Astrocyte (in vitro differentiated cells and primary cell): ENCODE measurements at regions not wholly inside any gene's neighbourhood (a gene's known extent, or its start where the extent isn't known, plus 50 kb on each side); places are given as distances from the start of the nearest gene placed in this dataset.
"Not testable (repeated sequence)": the region's sequence is repeated elsewhere in the genome, so short reads cannot be mapped to it uniquely, and the experiment has no call there.

Experiments
- DNase-seq: peaks from one replicate; pipeline ENCODE4 v3.0.0-alpha.2; 2010; ENCODE audit warnings: low read depth
- FAIRE-seq: peaks from 2 replicates; lab custom pipeline; 2011; peaks lifted over from hg19 to GRCh38; lab: Jason Lieb, UNC
- H2AFZ ChIP-seq: 2 replicates; pipeline ENCODE4 v1.6.0; 2012; ENCODE audit warnings: low read depth, low read length, inconsistent platforms
- H3K27ac ChIP-seq: 2 replicates; pipeline ENCODE4 v1.5.1; 2011; ENCODE audit warnings: low read depth, low read length, inconsistent platforms
- H3K27me3 ChIP-seq: 2 replicates; pipeline ENCODE4 v1.6.0; 2011; ENCODE audit warnings: low read length, inconsistent platforms; ENCODE audit not compliant: insufficient read depth
- H3K36me3 ChIP-seq: 2 replicates; pipeline ENCODE4 v1.5.1; 2011; ENCODE audit warnings: low read length, inconsistent platforms; ENCODE audit not compliant: insufficient read depth
- H3K4me1 ChIP-seq: 2 replicates; pipeline ENCODE4 v1.5.1; 2011; ENCODE audit warnings: low read length, inconsistent platforms; ENCODE audit not compliant: insufficient read depth
- H3K4me2 ChIP-seq: 2 replicates; pipeline ENCODE4 v1.6.0; 2012; ENCODE audit warnings: low read length, inconsistent platforms
- H3K4me3 ChIP-seq: 2 replicates; pipeline ENCODE4 v1.5.1; 2011; ENCODE audit warnings: low read depth, mild to moderate bottlenecking, low read length, inconsistent platforms; ENCODE audit not compliant: insufficient read depth
- H3K79me2 ChIP-seq: 2 replicates; pipeline ENCODE4 v1.6.0; 2012; ENCODE audit warnings: mild to moderate bottlenecking, low read length, inconsistent platforms; ENCODE audit not compliant: insufficient read depth
- H3K9ac ChIP-seq: 2 replicates; pipeline ENCODE4 v1.6.0; 2012; ENCODE audit warnings: mild to moderate bottlenecking, low read length, inconsistent platforms
- H3K9me3 ChIP-seq: 2 replicates; pipeline ENCODE4 v1.5.1; 2012; ENCODE audit warnings: low read depth, mild to moderate bottlenecking, low read length, inconsistent platforms; ENCODE audit not compliant: insufficient read depth
- H4K20me1 ChIP-seq: 2 replicates; pipeline ENCODE4 v1.6.0; 2012; ENCODE audit warnings: low read length, inconsistent platforms; ENCODE audit not compliant: insufficient read depth
- H3K27ac Mint-ChIP-seq: one replicate; pipeline ENCODE4 v1.8.0; 2021; ENCODE audit warnings: mild to moderate bottlenecking, mixed read lengths; ENCODE audit not compliant: unreplicated experiment
- H3K27me3 Mint-ChIP-seq: one replicate; pipeline ENCODE4 v1.8.0; 2021; ENCODE audit warnings: low read depth, mixed read lengths; ENCODE audit not compliant: unreplicated experiment
- H3K36me3 Mint-ChIP-seq: one replicate; pipeline ENCODE4 v1.8.0; 2021; ENCODE audit warnings: low read depth, mixed read lengths; ENCODE audit not compliant: unreplicated experiment
- H3K4me1 Mint-ChIP-seq: one replicate; pipeline ENCODE4 v1.8.0; 2021; ENCODE audit warnings: low read depth, mixed read lengths; ENCODE audit not compliant: unreplicated experiment
- H3K4me3 Mint-ChIP-seq: one replicate; pipeline ENCODE4 v1.8.0; 2021; ENCODE audit warnings: mild to moderate bottlenecking, moderate library complexity, mixed read lengths; ENCODE audit not compliant: unreplicated experiment
- H3K9me3 Mint-ChIP-seq: one replicate; pipeline ENCODE4 v1.8.0; 2021; ENCODE audit warnings: mild to moderate bottlenecking, mixed read lengths; ENCODE audit not compliant: unreplicated experiment
- EZH2 ChIP-seq: IDR thresholded peaks from 2 replicates; pipeline ENCODE4 v1.6.1; 2012; ENCODE audit warnings: mild to moderate bottlenecking, low read length, inconsistent platforms; ENCODE audit not compliant: insufficient read depth
- TF ChIP-seq, protein P1 (sequence below): IDR thresholded peaks from 2 replicates; pipeline ENCODE4 v1.5.1; 2011; ENCODE audit warnings: low read depth, mild to moderate bottlenecking, inconsistent platforms, low read length, moderate library complexity; ENCODE audit not compliant: insufficient read depth

DNA sequence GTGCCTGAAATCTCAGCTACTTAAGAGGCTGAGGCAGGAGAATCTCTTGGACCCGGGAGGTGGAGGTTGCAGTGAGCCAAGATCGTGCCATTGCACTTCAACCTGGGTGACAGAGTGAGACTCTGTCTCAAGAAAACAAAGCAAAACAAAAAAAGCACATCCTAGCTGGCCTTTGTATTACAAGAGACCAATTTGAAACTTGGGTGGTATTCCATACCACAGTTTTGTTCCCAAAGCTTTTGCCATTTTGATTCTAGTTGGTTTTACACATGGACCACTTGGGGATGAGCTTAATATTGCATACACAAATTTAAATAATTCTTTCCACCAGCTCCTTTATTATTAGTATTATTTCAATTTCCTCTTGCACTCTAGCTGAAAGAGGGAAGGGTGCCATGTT is 276.9 kb upstream of the SLC16A7 start:
- Histone ChIP-seq H3K9me3 (no peaks in the 10 kb centered on the region), H3K27me3 (no peaks in the 10 kb centered on the region), H4K20me1 (no peaks in the 10 kb centered on the region), H3K4me1 (no peaks in the 10 kb centered on the region), H3K4me2 (no peak overlapping the region), H3K4me3 (no peak overlapping the region), H3K27ac (no peak overlapping the region), H3K9ac (no peak overlapping the region), H3K36me3 (no peaks in the 10 kb centered on the region), H2AFZ (no peak overlapping the region), H3K79me2 (no peaks in the 10 kb centered on the region)
- Mint-ChIP-seq H3K4me3 (no peak overlapping the region), H3K4me1 (no peaks in the 10 kb centered on the region), H3K9me3 (no peaks in the 10 kb centered on the region), H3K27me3 (no peaks in the 10 kb centered on the region), H3K27ac (no peak overlapping the region), H3K36me3 (no peaks in the 10 kb centered on the region)
- no peak for DNase-seq
- no peak for TF ChIP-seq EZH2
- TF ChIP-seq, protein P1, sequence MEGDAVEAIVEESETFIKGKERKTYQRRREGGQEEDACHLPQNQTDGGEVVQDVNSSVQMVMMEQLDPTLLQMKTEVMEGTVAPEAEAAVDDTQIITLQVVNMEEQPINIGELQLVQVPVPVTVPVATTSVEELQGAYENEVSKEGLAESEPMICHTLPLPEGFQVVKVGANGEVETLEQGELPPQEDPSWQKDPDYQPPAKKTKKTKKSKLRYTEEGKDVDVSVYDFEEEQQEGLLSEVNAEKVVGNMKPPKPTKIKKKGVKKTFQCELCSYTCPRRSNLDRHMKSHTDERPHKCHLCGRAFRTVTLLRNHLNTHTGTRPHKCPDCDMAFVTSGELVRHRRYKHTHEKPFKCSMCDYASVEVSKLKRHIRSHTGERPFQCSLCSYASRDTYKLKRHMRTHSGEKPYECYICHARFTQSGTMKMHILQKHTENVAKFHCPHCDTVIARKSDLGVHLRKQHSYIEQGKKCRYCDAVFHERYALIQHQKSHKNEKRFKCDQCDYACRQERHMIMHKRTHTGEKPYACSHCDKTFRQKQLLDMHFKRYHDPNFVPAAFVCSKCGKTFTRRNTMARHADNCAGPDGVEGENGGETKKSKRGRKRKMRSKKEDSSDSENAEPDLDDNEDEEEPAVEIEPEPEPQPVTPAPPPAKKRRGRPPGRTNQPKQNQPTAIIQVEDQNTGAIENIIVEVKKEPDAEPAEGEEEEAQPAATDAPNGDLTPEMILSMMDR, result no peak
- no peak for FAIRE-seq

DNA sequence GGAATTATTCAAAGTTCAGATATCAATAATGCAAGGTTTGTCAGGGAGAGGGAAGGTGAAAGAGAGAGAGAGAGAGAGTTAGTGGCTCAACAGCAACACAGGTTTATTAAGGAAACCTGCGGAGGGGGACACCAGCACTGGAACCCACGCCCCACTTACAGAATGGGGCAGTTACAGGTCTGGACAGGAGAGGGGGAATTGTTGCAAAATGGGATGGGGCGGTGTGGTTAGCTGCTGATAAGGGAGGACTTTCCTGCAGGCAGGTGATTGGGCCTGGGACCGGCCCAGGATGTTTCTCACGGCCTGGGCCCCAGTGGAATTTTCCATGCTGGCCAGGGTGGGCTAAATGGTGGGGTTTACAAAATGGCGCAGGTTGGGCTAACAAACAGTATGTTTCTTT is 278.2 kb upstream of the SLC16A7 start:
- Histone ChIP-seq H2AFZ (no peak overlapping the region), H3K9ac (no peak overlapping the region), H3K27ac (no peak overlapping the region), H4K20me1 (no peaks in the 10 kb centered on the region), H3K27me3 (no peaks in the 10 kb centered on the region), H3K79me2 (no peaks in the 10 kb centered on the region), H3K4me1 (no peaks in the 10 kb centered on the region), H3K4me2 (no peak overlapping the region), H3K36me3 (no peaks in the 10 kb centered on the region), H3K9me3 (no peaks in the 10 kb centered on the region), H3K4me3 (no peak overlapping the region)
- Mint-ChIP-seq H3K27me3 (no peaks in the 10 kb centered on the region), H3K4me3 (no peak overlapping the region), H3K27ac (no peak overlapping the region), H3K4me1 (no peaks in the 10 kb centered on the region), H3K9me3 (no peaks in the 10 kb centered on the region), H3K36me3 (no peaks in the 10 kb centered on the region)
- no peak for TF ChIP-seq EZH2
- FAIRE-seq, result no peak
- no peak for DNase-seq

DNA sequence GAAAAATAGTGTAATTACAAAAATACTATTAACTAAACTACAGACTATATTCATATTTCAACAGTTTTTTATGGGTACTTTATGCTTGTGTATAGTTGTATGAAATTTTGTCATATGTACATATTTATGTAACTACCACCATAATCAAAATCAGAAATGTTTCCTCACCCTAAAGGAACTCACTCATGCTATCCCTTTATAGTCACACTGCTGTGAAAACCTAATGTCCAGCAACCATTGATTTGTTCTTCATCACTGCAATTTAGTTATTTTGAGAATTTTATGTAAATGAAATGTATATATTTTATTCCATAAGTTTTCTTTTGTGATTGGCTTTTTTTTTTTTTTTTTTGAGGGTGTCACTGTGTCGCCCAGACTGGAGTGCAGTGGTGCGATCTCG is 278.9 kb upstream of the SLC16A7 start:
- TF ChIP-seq EZH2, result no peak
- TF ChIP-seq, protein P1, result no peak
- H4K20me1 ChIP-seq, result no peaks in the 10 kb centered on the region
- H3K27ac Mint-ChIP-seq, result no peak overlapping the region

DNA sequence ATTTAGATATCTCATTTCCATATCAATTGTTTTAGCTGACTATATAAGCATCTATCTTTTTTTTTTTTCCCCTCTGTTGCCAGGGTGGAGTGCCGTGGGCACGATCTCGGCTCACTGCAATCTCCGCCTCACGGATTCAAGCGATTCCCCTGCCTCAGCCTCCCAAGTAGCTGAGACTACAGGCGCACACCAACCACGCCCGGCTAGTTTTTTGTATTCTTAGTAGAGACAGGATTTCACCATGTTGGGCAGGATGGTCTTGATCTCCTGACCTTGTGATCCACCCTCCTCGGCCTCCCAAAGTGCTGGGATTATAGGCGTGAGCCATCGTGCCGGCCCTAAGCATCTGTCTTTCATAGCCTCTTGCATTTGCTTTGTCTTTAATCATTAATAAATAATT is 279.5 kb upstream of the SLC16A7 start:
- H3K9ac ChIP-seq, H3K27me3 Mint-ChIP-seq, H4K20me1 ChIP-seq, H3K4me1 Mint-ChIP-seq, H3K4me1 ChIP-seq, H3K9me3 ChIP-seq, H3K27ac Mint-ChIP-seq, H3K79me2 ChIP-seq, H3K36me3 ChIP-seq, H3K9me3 Mint-ChIP-seq, H3K27ac ChIP-seq, H3K4me2 ChIP-seq, H3K4me3 Mint-ChIP-seq, DNase-seq, H2AFZ ChIP-seq, H3K4me3 ChIP-seq, H3K36me3 Mint-ChIP-seq, H3K27me3 ChIP-seq, FAIRE-seq: not testable (repeated sequence)

More for the DNA sequence above, 278.9 kb upstream of the SLC16A7 start:
- H3K36me3 Mint-ChIP-seq, result no peaks in the 10 kb centered on the region
- Histone ChIP-seq H2AFZ (no peak overlapping the region), H3K4me3 (no peak overlapping the region), H3K4me1 (no peaks in the 10 kb centered on the region), H3K36me3 (no peaks in the 10 kb centered on the region), H3K9ac (no peak overlapping the region), H3K27me3 (no peaks in the 10 kb centered on the region), H3K79me2 (no peaks in the 10 kb centered on the region), H3K9me3 (no peaks in the 10 kb centered on the region), H3K4me2 (no peak overlapping the region), H3K27ac (no peak overlapping the region)
- no peaks in the 10 kb centered on the region for H3K9me3 Mint-ChIP-seq
- H3K4me3 Mint-ChIP-seq, result no peak overlapping the region
- H3K4me1 Mint-ChIP-seq, result no peaks in the 10 kb centered on the region
- DNase-seq, result no peak
- FAIRE-seq, result no peak
- no peaks in the 10 kb centered on the region for H3K27me3 Mint-ChIP-seq
